ENCODE measurements at regions not wholly inside any gene's neighbourhood (a gene's known extent, or its start where the extent isn't known, plus 50 kb on each side); places are given as distances from the start of the nearest gene placed in this dataset.

- no peak overlapping the region for H3K27ac ChIP-seq (ENCODE audit: insufficient read depth in 1 of 2, low read depth in 1 of 2, low read length in 2 of 2, poor library complexity in 1 of 2, severe bottlenecking in 2 of 2)
- H3K27me3 ChIP-seq (replicated peaks in 2 of 5; ENCODE audit: control insufficient read depth in 4 of 5, insufficient read depth in 5 of 5, low read length in 4 of 5) = no peaks in the 10 kb centered on the region
- ChIA-PET CTCF (interaction anchor here (1.2 to 2.0 kb wide), 2 partner anchors 17 to 83 kb away, joined by 3 to 10 read pairs; no protein-coding TSS in a partner anchor), POLR2A (no interaction called here)
- WGBS (ENCODE audit: insufficient coverage) = 48% methylated on average over 4 of the region's 5 CpGs
- H3K4me3 ChIP-seq (ENCODE audit: control insufficient read depth in 1 of 7, extremely low read depth in 1 of 7, insufficient read depth in 4 of 7, low read depth in 2 of 7, low read length in 6 of 7) = no peak overlapping the region
- DNase-seq = peak in 2 of 3 donors; percentile 14 to 42
- peaks cover 0 to 8% (median 3%) of the 10 kb centered on the region in 4 experiments for H3K4me1 ChIP-seq (ENCODE audit: control extremely low read depth in 1 of 4, control insufficient read depth in 4 of 4, insufficient read depth in 4 of 4, low read length in 3 of 4)
- no peaks in the 10 kb centered on the region for H3K36me3 ChIP-seq (ENCODE audit: control insufficient read depth in 4 of 4, insufficient read depth in 4 of 4, low read length in 3 of 4)
- no peaks in the 10 kb centered on the region for H3K9me3 ChIP-seq (ENCODE audit: control extremely low read depth in 1 of 5, control insufficient read depth in 4 of 5, insufficient read depth in 2 of 5, low read depth in 1 of 5, low read length in 4 of 5)
Observed at GRCh38 chr9:108582726-108583125, 273.1 kb downstream of the ACTL7B start.

DNA sequence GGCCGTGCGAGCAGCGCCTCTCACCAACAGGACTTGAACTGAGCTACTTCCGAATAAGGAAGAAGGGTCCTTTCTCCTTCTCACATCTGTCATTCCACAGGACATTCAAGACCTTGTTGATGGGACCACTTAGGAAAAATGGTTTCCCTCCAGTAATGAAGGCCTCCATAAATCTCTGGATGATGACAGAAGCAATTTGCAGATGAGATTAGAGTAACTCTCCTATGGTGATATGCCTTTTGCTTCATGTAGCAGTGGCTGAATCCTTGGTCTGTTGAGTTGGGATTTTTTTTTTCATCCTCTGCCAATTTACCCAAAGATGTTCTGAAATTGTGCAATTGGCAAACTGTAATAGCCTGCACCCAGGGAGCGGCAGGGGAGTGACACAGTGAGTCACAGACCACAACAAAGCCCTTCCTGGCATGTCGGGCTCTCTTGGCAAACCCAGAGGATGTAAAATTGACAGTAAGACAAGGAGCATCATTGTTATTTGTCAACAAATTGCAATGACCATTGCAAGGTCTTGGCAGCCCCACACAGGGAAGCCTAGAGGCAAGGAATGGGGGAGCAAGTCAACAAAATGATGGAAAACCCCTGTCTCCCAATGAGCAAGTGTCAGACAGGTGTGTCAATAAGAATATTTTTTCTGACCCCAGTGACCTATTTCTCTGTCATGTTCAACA, 275.9 kb downstream of the ACTL7B start:
- H3K9me3 ChIP-seq (ENCODE audit: control extremely low read depth in 1 of 5, control insufficient read depth in 4 of 5, insufficient read depth in 2 of 5, low read depth in 1 of 5, low read length in 4 of 5) = no peaks in the 10 kb centered on the region
- no peak overlapping the region for H3K4me3 ChIP-seq (ENCODE audit: control insufficient read depth in 1 of 7, extremely low read depth in 1 of 7, insufficient read depth in 4 of 7, low read depth in 2 of 7, low read length in 6 of 7)
- CTCF ChIA-PET = interaction anchor here (0.7 to 1.6 kb wide), 2 partner anchors 11 to 14 kb away, joined by 3 to 4 read pairs; no protein-coding TSS in a partner anchor
- H3K36me3 ChIP-seq (ENCODE audit: control insufficient read depth in 4 of 4, insufficient read depth in 4 of 4, low read length in 3 of 4) = no peaks in the 10 kb centered on the region
- DNase-seq = peak in 2 of 3 donors; percentile 47 to 51
- H3K4me1 ChIP-seq (ENCODE audit: control extremely low read depth in 1 of 4, control insufficient read depth in 4 of 4, insufficient read depth in 4 of 4, low read length in 3 of 4) = peaks cover 0 to 8% (median 3%) of the 10 kb centered on the region in 4 experiments
- no peak overlapping the region for H3K27ac ChIP-seq (ENCODE audit: insufficient read depth in 1 of 2, low read depth in 1 of 2, low read length in 2 of 2, poor library complexity in 1 of 2, severe bottlenecking in 2 of 2)
- H3K27me3 ChIP-seq (replicated peaks in 2 of 5; ENCODE audit: control insufficient read depth in 4 of 5, insufficient read depth in 5 of 5, low read length in 4 of 5) = no peaks in the 10 kb centered on the region
- 91% methylated on average over 6 of the region's 6 CpGs for WGBS (ENCODE audit: insufficient coverage)
- POLR2A ChIA-PET = no interaction called here

- no CpG with 5 or more reads among the region's 1 CpG for WGBS (ENCODE audit: insufficient coverage)
- H3K36me3 ChIP-seq (ENCODE audit: control insufficient read depth in 4 of 4, insufficient read depth in 4 of 4, low read length in 3 of 4) = no peaks in the 10 kb centered on the region
- CTCF ChIA-PET = interaction anchor here (0.8 to 1.0 kb wide), 2 partner anchors 9 to 21 kb away, joined by 3 to 4 read pairs; no protein-coding TSS in a partner anchor
- POLR2A ChIA-PET = no interaction called here
- no peaks in the 10 kb centered on the region for H3K4me1 ChIP-seq (ENCODE audit: control extremely low read depth in 1 of 4, control insufficient read depth in 4 of 4, insufficient read depth in 4 of 4, low read length in 3 of 4)
- H3K4me3 ChIP-seq (ENCODE audit: control insufficient read depth in 1 of 7, extremely low read depth in 1 of 7, insufficient read depth in 4 of 7, low read depth in 2 of 7, low read length in 6 of 7) = no peak overlapping the region
- no peak overlapping the region for H3K27ac ChIP-seq (ENCODE audit: insufficient read depth in 1 of 2, low read depth in 1 of 2, low read length in 2 of 2, poor library complexity in 1 of 2, severe bottlenecking in 2 of 2)
- no peaks in the 10 kb centered on the region for H3K9me3 ChIP-seq (ENCODE audit: control extremely low read depth in 1 of 5, control insufficient read depth in 4 of 5, insufficient read depth in 2 of 5, low read depth in 1 of 5, low read length in 4 of 5)
- DNase-seq = no peak
- no peaks in the 10 kb centered on the region for H3K27me3 ChIP-seq (replicated peaks in 2 of 5; ENCODE audit: control insufficient read depth in 4 of 5, insufficient read depth in 5 of 5, low read length in 4 of 5)
Observed at GRCh38 chr9:108575276-108575675, 280.5 kb downstream of the ACTL7B start.

- Histone ChIP-seq H3K4me3 (ENCODE audit: control insufficient read depth in 1 of 7, extremely low read depth in 1 of 7, insufficient read depth in 4 of 7, low read depth in 2 of 7, low read length in 6 of 7) (no peak overlapping the region), H3K27me3 (replicated peaks in 2 of 5; ENCODE audit: control insufficient read depth in 4 of 5, insufficient read depth in 5 of 5, low read length in 4 of 5) (no peaks in the 10 kb centered on the region), H3K9me3 (ENCODE audit: control extremely low read depth in 1 of 5, control insufficient read depth in 4 of 5, insufficient read depth in 2 of 5, low read depth in 1 of 5, low read length in 4 of 5) (no peaks in the 10 kb centered on the region), H3K27ac (ENCODE audit: insufficient read depth in 1 of 2, low read depth in 1 of 2, low read length in 2 of 2, poor library complexity in 1 of 2, severe bottlenecking in 2 of 2) (no peak overlapping the region), H3K4me1 (ENCODE audit: control extremely low read depth in 1 of 4, control insufficient read depth in 4 of 4, insufficient read depth in 4 of 4, low read length in 3 of 4) (peaks cover 0 to 6% (median 1%) of the 10 kb centered on the region in 4 experiments), H3K36me3 (ENCODE audit: control insufficient read depth in 4 of 4, insufficient read depth in 4 of 4, low read length in 3 of 4) (no peaks in the 10 kb centered on the region)
- CTCF ChIA-PET = interaction anchor here (1.0 to 2.0 kb wide), 3 partner anchors 11 to 37 kb away, joined by 3 to 4 read pairs (median 3); no protein-coding TSS in a partner anchor
- no CpG with 5 or more reads among the region's 3 CpGs for WGBS (ENCODE audit: insufficient coverage)
- POLR2A ChIA-PET = interaction anchor here (0.6 kb wide), 1 partner anchor 1045 kb away, joined by 3 read pairs; no protein-coding TSS in a partner anchor
- peak in 2 of 3 donors; percentile 51 to 64 for DNase-seq
Observed at GRCh38 chr9:108569624-108570023, 286.2 kb downstream of the ACTL7B start.

DNA sequence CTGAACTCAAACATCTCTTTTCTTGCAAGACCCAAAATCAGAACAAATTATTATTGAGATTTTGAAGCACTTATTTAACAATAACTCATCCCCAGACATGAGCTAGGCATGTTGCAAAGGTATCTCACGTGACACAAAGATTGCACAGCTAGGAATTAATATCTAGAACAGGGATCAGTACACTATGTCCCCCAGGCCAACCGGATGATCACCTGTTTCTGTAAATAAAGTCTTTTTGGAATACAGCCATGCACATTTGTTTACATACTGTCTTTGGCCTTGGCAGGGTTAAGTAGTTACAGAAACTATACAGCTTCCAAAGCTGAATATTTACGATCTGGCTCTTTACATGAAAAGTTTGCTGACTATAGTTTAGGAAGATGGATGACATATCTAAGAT, 287.7 kb downstream of the ACTL7B start:
- H3K4me1 ChIP-seq (ENCODE audit: control extremely low read depth in 1 of 4, control insufficient read depth in 4 of 4, insufficient read depth in 4 of 4, low read length in 3 of 4) = peaks cover 0 to 6% (median 1%) of the 10 kb centered on the region in 4 experiments
- ChIA-PET POLR2A (interaction anchor here (0.6 kb wide), 1 partner anchor 139 kb away, joined by 3 read pairs; no protein-coding TSS in a partner anchor), CTCF (no interaction called here)
- H3K27ac ChIP-seq (ENCODE audit: insufficient read depth in 1 of 2, low read depth in 1 of 2, low read length in 2 of 2, poor library complexity in 1 of 2, severe bottlenecking in 2 of 2) = no peak overlapping the region
- no peaks in the 10 kb centered on the region for H3K27me3 ChIP-seq (replicated peaks in 2 of 5; ENCODE audit: control insufficient read depth in 4 of 5, insufficient read depth in 5 of 5, low read length in 4 of 5)
- WGBS (ENCODE audit: insufficient coverage) = 90% methylated on average over 2 of the region's 3 CpGs
- no peaks in the 10 kb centered on the region for H3K36me3 ChIP-seq (ENCODE audit: control insufficient read depth in 4 of 4, insufficient read depth in 4 of 4, low read length in 3 of 4)
- no peak for DNase-seq
- H3K9me3 ChIP-seq (ENCODE audit: control extremely low read depth in 1 of 5, control insufficient read depth in 4 of 5, insufficient read depth in 2 of 5, low read depth in 1 of 5, low read length in 4 of 5) = no peaks in the 10 kb centered on the region
- H3K4me3 ChIP-seq (ENCODE audit: control insufficient read depth in 1 of 7, extremely low read depth in 1 of 7, insufficient read depth in 4 of 7, low read depth in 2 of 7, low read length in 6 of 7) = no peak overlapping the region

DNA sequence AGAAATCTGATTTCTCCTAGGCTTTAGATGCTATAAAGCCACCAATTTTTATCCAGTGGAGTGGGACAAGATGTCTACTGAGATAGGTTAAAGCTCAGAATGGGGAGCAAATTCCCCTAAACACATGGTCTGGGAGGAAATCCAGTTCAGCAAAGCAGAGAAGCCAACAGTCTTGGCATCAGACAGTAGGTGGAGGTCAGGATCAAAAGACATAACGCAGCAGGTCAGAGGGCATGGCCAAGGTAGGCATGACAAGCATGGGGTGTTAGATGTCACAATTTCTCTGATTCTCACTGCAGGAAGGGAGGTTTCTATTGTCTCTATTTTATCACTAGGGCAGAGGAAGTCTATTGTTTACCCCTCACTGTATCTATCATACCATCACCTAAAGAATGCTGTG, 288.2 kb downstream of the ACTL7B start:
- Histone ChIP-seq H3K4me3 (ENCODE audit: control insufficient read depth in 1 of 7, extremely low read depth in 1 of 7, insufficient read depth in 4 of 7, low read depth in 2 of 7, low read length in 6 of 7) (no peak overlapping the region), H3K4me1 (ENCODE audit: control extremely low read depth in 1 of 4, control insufficient read depth in 4 of 4, insufficient read depth in 4 of 4, low read length in 3 of 4) (peaks cover 0 to 6% (median 1%) of the 10 kb centered on the region in 4 experiments), H3K27me3 (replicated peaks in 2 of 5; ENCODE audit: control insufficient read depth in 4 of 5, insufficient read depth in 5 of 5, low read length in 4 of 5) (no peaks in the 10 kb centered on the region), H3K36me3 (ENCODE audit: control insufficient read depth in 4 of 4, insufficient read depth in 4 of 4, low read length in 3 of 4) (no peaks in the 10 kb centered on the region), H3K27ac (ENCODE audit: insufficient read depth in 1 of 2, low read depth in 1 of 2, low read length in 2 of 2, poor library complexity in 1 of 2, severe bottlenecking in 2 of 2) (no peak overlapping the region), H3K9me3 (ENCODE audit: control extremely low read depth in 1 of 5, control insufficient read depth in 4 of 5, insufficient read depth in 2 of 5, low read depth in 1 of 5, low read length in 4 of 5) (no peaks in the 10 kb centered on the region)
- 100% methylated on average over 1 of the region's 1 CpG for WGBS (ENCODE audit: insufficient coverage)
- CTCF ChIA-PET = interaction anchor here (0.7 kb wide), 2 partner anchors 10 to 1102 kb away, joined by 3 to 4 read pairs; no protein-coding TSS in a partner anchor
- POLR2A ChIA-PET = interaction anchor here (0.6 kb wide), 1 partner anchor 139 kb away, joined by 3 read pairs; no protein-coding TSS in a partner anchor
- no peak for DNase-seq

Measured in common myeloid progenitor, CD34-positive (primary cell).